HFF-Myc (cell line): ENCODE measurements at regions not wholly inside any gene's neighbourhood (a gene's known extent, or its start where the extent isn't known, plus 50 kb on each side); places are given as distances from the start of the nearest gene placed in this dataset.

Source experiments
- DNase-seq: peaks from one replicate; pipeline ENCODE4 v3.0.0-alpha.2; 2011; ENCODE audit warnings: low read depth; ENCODE audit errors: extremely low read depth
- H3K4me3 ChIP-seq: replicated peaks from 2 replicates; pipeline ENCODE4 v1.5.1; 2011; ENCODE audit warnings: low read depth, mild to moderate bottlenecking, control low read depth, low read length
- TF ChIP-seq, protein P1 (sequence below): IDR thresholded peaks from 2 replicates; pipeline ENCODE4 v1.5.1; 2012; ENCODE audit warnings: mild to moderate bottlenecking, low read depth, low read length, control low read depth; ENCODE audit errors: missing control alignments

DNA sequence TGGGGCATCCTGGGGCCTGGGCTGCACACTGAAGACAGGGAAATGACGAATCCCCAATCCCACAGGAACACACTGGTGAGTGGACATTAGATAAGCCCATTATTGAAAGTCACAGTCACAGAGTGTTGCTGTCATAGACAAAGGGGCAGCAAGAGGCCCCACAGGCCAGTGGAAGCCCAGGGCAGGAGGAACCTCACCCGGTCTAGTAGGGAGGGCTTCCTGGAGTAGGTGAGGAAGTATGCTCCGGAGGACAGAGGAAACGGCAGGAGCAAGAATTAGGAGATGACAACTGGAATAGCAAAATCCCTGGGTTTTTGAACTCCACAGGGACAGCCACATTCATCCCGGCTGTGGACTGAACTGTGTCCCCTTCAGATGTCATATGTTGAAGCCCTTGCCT, 101.2 kb downstream of the TPRA1 start:
- DNase-seq: no peak
- TF ChIP-seq, protein P1, sequence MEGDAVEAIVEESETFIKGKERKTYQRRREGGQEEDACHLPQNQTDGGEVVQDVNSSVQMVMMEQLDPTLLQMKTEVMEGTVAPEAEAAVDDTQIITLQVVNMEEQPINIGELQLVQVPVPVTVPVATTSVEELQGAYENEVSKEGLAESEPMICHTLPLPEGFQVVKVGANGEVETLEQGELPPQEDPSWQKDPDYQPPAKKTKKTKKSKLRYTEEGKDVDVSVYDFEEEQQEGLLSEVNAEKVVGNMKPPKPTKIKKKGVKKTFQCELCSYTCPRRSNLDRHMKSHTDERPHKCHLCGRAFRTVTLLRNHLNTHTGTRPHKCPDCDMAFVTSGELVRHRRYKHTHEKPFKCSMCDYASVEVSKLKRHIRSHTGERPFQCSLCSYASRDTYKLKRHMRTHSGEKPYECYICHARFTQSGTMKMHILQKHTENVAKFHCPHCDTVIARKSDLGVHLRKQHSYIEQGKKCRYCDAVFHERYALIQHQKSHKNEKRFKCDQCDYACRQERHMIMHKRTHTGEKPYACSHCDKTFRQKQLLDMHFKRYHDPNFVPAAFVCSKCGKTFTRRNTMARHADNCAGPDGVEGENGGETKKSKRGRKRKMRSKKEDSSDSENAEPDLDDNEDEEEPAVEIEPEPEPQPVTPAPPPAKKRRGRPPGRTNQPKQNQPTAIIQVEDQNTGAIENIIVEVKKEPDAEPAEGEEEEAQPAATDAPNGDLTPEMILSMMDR: no peak
- H3K4me3 ChIP-seq: no peak overlapping the region

DNA sequence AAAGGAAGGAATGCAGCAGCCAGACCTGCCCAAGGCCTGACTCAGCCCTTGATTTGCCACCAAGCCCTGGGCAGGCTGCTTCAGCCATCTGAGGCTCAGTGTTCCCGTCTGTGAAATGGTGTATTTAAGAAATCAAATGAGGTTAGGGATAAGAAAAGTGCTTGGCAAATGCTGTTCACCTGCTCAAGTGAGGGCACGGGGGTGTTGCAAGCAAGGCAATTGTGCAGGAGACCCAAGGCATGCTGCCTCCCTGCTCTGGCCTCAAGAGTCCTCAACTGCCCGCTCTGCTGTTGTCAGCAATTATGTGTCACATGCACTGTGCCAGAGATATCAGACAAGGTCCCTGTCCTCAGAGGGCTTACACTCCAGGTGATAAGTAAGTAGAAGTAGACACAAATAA, 101.8 kb downstream of the TPRA1 start:
- TF ChIP-seq, protein P1: no peak
- no peak overlapping the region for H3K4me3 ChIP-seq
- DNase-seq: no peak

DNA sequence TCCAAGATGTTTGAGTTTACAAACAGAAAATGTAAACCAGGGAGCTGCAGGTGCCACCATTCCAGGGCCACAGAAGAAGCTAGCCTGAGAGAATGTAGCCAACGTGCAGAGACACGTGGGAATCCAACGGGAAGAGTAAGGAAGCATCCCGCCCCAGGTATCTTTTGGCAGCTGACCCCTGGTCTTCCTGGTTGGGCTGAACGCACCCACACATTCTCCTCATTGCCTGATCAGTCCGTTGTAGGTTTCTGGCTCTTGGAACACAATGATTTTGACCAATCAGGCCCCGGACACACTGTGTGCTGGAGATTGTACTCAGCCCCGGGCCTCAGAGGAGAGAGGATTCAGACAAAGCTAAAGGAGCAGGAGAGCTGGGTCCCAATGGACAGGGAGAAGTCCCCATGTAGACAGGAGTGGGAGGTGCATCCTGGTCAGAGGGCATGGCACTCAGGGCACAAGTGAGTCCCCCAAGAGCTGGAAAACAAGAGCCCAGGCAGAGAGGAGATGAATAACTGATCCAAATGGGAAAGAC, 102.3 kb downstream of the TPRA1 start:
- no peak overlapping the region for H3K4me3 ChIP-seq
- no peak for DNase-seq
- TF ChIP-seq, protein P1: no peak

DNA sequence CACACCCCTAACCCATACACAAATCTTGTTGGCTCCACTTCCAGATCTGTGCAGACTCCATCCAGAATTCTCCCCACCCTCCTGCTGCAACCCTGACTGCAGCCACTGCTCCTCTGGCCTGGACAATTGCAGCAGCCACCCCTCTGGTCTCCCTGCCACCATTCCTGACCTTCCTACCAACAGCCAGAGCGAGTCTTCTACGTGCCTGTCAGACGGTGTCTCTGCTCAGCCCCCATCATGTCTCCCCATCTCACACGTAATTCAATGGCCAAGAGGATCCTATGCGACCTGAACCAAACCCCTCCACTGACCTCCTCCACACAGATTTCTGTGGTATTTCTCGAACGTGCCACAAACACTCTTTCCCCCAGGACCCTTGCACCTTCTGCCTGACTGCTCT, 103.3 kb downstream of the TPRA1 start:
- DNase-seq: no peak
- H3K4me3 ChIP-seq: no peak overlapping the region
- TF ChIP-seq, protein P1: no peak

DNA sequence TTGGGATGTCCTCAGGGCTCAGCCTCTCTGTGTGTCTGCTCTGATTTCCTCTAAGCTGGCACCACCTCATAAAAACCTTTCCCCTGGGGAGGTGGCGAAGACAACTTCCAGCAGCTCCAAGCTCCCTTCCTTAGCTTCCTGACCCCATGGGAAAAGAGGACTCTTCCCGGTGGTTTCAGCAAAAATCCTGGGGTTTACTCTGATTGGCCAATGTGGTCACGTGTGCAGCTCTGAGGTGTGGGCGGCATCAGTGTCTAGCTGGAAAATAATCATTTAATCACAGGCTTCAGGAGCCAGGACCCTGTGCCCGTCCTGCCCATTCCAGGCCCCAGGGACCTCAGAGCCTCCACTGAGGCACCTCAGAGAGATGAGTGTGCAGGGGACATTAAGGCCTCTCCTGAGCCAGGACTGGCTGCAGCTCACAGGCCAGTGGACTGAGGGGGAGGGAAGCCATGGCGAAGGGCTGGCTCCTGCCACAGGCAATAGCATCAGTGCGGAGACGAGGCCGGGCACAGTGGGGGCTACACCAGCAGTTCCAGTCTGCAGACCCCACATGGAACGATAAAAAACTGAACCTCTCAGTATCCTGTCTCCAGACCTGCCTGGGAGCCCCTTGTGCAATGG, 104.1 kb downstream of the TPRA1 start:
- no peak for DNase-seq
- TF ChIP-seq, protein P1: no peak
- H3K4me3 ChIP-seq: no peak overlapping the region

DNA sequence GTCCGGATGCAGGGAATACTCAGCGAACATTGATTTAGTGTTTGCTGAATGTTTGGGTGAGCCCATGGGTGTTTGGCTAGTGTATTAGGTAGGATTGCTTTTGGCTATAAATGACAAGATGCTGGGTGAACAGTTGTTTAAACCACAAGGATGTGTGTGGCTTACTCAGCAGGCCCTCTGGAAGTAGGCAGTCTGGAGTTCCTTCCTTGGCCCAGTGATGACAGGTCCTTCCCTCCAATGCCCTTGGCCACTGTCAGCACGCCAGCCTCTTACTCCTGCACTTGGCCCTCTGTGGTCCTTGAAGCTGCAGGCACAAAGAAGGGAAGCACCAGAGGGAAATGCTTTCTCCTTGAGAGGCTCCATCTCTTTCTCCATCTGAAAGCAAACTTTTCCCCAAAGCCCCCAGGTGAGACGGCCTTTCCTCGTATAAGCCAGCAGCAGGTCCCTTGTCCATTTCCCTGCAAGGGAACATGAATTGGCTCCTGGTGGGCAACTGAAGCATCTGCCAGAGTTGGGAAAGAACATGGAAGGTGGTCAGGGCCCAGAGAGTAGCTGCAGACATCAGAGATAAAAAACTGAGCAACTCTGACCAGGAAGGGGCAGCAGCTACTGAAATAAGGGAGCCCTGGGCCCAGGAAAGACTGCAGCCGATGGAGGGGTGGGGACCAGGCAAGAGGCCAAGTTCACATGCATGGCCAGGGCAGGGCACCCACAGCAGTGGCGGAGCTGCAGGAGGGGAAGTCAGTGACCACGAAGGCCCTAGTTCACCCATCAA, 105.0 kb downstream of the TPRA1 start:
- no peak overlapping the region for H3K4me3 ChIP-seq
- TF ChIP-seq, protein P1: no peak
- DNase-seq: no peak
